ENCODE measurements at regions not wholly inside any gene's neighbourhood (a gene's known extent, or its start where the extent isn't known, plus 50 kb on each side); places are given as distances from the start of the nearest gene placed in this dataset.

DNA sequence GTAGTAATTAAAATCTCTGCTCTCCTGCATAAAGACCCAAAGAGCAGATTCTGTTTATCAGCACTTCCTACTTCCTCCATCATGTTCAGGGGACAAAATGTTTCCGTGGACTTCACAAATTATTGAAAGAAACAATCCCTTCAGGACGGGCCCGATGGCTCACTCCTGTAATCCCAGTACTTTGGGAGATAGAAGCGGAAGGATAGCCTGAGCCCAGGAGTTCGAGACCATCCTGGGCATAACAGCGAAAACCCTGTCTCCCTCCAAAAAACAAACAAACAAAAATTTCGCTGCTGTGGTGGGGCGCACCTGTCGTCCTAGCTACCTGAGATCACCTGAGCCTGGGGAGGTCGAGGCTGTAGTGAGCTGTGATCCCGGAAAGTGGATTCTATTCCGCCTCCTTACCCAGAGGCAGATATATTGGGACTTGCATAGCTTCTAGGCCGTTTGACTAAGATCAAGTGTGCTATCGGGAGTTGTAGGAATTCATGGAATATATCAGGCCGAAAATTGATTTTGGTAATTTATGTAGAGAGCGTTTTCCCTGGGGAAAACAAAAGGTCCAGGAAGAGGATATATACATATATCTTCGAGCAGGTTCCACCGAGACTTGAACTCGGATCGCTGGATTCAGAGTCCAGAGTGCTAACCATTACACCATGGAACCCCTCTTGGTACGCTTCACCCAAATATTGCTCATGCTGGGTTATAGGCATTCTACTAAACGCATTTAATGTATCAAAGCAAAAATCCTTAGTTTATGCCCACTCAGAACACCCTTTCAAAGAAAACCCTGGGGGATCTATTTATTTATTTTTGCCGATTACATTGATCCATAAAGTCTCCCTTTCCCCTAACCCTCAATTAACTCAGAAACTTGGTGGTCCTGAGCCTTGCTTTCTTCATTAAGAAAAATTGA, 74.5 kb upstream of the ZNF184 start (continued):
- no peak for TF ChIP-seq CERS6 (CRISPR knock-in tag; IDR thresholded peaks at IDR 0.05)
- TF ChIP-seq ZNF326 (CRISPR knock-in tag; IDR thresholded peaks at IDR 0.05; ENCODE audit: borderline replicate concordance), result no peak
- TF ChIP-seq ZFP36L1 (CRISPR knock-in tag; IDR thresholded peaks at IDR 0.05), result no peak
- no peak for TF ChIP-seq HDAC6 (IDR thresholded peaks at IDR 0.05; ENCODE audit: low read depth, low read length)
- TF ChIP-seq ZSCAN20 (CRISPR knock-in tag; IDR thresholded peaks at IDR 0.05; ENCODE audit: borderline replicate concordance), result peak; percentile 67; the same call in 1 of the 2 replicates
- TF ChIP-seq HMG20B (CRISPR knock-in tag; conservative IDR thresholded peaks at IDR 0.05), result no peak
- TF ChIP-seq, protein P1, sequence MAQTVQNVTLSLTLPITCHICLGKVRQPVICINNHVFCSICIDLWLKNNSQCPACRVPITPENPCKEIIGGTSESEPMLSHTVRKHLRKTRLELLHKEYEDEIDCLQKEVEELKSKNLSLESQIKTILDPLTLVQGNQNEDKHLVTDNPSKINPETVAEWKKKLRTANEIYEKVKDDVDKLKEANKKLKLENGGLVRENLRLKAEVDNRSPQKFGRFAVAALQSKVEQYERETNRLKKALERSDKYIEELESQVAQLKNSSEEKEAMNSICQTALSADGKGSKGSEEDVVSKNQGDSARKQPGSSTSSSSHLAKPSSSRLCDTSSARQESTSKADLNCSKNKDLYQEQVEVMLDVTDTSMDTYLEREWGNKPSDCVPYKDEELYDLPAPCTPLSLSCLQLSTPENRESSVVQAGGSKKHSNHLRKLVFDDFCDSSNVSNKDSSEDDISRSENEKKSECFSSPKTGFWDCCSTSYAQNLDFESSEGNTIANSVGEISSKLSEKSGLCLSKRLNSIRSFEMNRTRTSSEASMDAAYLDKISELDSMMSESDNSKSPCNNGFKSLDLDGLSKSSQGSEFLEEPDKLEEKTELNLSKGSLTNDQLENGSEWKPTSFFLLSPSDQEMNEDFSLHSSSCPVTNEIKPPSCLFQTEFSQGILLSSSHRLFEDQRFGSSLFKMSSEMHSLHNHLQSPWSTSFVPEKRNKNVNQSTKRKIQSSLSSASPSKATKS (CRISPR knock-in tag; IDR thresholded peaks at IDR 0.05), result no peak
- no peak for TF ChIP-seq ZNF672 (CRISPR knock-in tag; IDR thresholded peaks at IDR 0.05)
- no peak for TF ChIP-seq MTF1 (CRISPR knock-in tag; IDR thresholded peaks at IDR 0.05)
- no peak for TF ChIP-seq ZBTB42 (CRISPR knock-in tag; IDR thresholded peaks at IDR 0.05)
- TF ChIP-seq ZFP90 (CRISPR knock-in tag; IDR thresholded peaks at IDR 0.05; ENCODE audit: borderline replicate concordance), result no peak
- TF ChIP-seq PHF8 (CRISPR knock-in tag; IDR thresholded peaks at IDR 0.05), result no peak
- TF ChIP-seq MEIS2 (CRISPR knock-in tag; IDR thresholded peaks at IDR 0.05), result no peak
- TF ChIP-seq MYC (CRISPR knock-in tag; IDR thresholded peaks at IDR 0.05; ENCODE audit: borderline replicate concordance), result no peak
- TF ChIP-seq ZNF770 (CRISPR knock-in tag; IDR thresholded peaks at IDR 0.05), result no peak
- TF ChIP-seq RBAK (CRISPR knock-in tag; IDR thresholded peaks at IDR 0.05), result no peak
- TF ChIP-seq, protein P2, sequence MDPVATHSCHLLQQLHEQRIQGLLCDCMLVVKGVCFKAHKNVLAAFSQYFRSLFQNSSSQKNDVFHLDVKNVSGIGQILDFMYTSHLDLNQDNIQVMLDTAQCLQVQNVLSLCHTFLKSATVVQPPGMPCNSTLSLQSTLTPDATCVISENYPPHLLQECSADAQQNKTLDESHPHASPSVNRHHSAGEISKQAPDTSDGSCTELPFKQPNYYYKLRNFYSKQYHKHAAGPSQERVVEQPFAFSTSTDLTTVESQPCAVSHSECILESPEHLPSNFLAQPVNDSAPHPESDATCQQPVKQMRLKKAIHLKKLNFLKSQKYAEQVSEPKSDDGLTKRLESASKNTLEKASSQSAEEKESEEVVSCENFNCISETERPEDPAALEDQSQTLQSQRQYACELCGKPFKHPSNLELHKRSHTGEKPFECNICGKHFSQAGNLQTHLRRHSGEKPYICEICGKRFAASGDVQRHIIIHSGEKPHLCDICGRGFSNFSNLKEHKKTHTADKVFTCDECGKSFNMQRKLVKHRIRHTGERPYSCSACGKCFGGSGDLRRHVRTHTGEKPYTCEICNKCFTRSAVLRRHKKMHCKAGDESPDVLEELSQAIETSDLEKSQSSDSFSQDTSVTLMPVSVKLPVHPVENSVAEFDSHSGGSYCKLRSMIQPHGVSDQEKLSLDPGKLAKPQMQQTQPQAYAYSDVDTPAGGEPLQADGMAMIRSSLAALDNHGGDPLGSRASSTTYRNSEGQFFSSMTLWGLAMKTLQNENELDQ (CRISPR knock-in tag; IDR thresholded peaks at IDR 0.05; ENCODE audit: borderline replicate concordance), result no peak
- peak; percentile 28; the same call in 1 of the 2 replicates for TF ChIP-seq SAP130 (CRISPR knock-in tag; IDR thresholded peaks at IDR 0.05; ENCODE audit: low read depth)
- peak; percentile 8; the same call in 1 of the 2 replicates for TF ChIP-seq CHD4 (IDR thresholded peaks at IDR 0.05; ENCODE audit: borderline replicate concordance, low read length)
- no peak for TF ChIP-seq BHLHE40 (IDR thresholded peaks at IDR 0.05; ENCODE audit: low read length)
- TF ChIP-seq NKX3-1 (CRISPR knock-in tag; IDR thresholded peaks at IDR 0.05), result 0 out of 2 replicates have a peak, but pooled peaks have one; percentile 22
- no peak for TF ChIP-seq ZNF441 (CRISPR knock-in tag; IDR thresholded peaks at IDR 0.05; ENCODE audit: borderline replicate concordance)
- TF ChIP-seq MATR3 (CRISPR knock-in tag; IDR thresholded peaks at IDR 0.05), result no peak

Data from HepG2 (cell line).